Cardiac muscle cell (in vitro differentiated cells and primary cell): ENCODE measurements at regions not wholly inside any gene's neighbourhood (a gene's known extent, or its start where the extent isn't known, plus 50 kb on each side); places are given as distances from the start of the nearest gene placed in this dataset.

ENCODE experiments used
- DNase-seq, 2 donors: peaks; one replicate each; pipeline versions ENCODE4 v3.0.0 to v3.0.0-alpha.2; 2010 to 2017; ENCODE audit warnings: low read depth in 1 of 2, low spot score in 1 of 2
- H3K27ac ChIP-seq: fragments of 200-600 bp; sonication (generic); 2 replicates; pipeline ENCODE4 v1.5.1; 2016
- H3K27me3 ChIP-seq: fragments of 200-600 bp; sonication (generic); 2 replicates; pipeline ENCODE4 v1.6.0; 2016; ENCODE audit warnings: control low read depth
- H3K36me3 ChIP-seq: fragments of 200-600 bp; sonication (generic); 2 replicates; pipeline ENCODE4 v1.5.1; 2016; ENCODE audit warnings: control low read depth
- H3K4me1 ChIP-seq: fragments of 200-600 bp; sonication (generic); 2 replicates; pipeline ENCODE4 v1.8.1; 2017; ENCODE audit warnings: low read depth, mild to moderate bottlenecking, mixed run types
- H3K4me3 ChIP-seq: fragments of 200-600 bp; sonication (generic); 2 replicates; pipeline ENCODE4 v1.5.1; 2016; ENCODE audit warnings: mild to moderate bottlenecking
- H3K9me3 ChIP-seq: fragments of 200-600 bp; sonication (generic); 2 replicates; pipeline ENCODE4 v1.5.1; 2017; ENCODE audit warnings: low read depth, mild to moderate bottlenecking, control low read depth
- TF ChIP-seq, protein P1 (sequence below): IDR thresholded peaks from 2 replicates; pipeline ENCODE4 v1.5.1; 2012; ENCODE audit warnings: low read depth, mild to moderate bottlenecking, low read length

- Histone ChIP-seq H3K4me3 (no peak overlapping the region), H3K36me3 (no peaks in the 10 kb centered on the region), H3K9me3 (no peaks in the 10 kb centered on the region), H3K4me1 (no peaks in the 10 kb centered on the region), H3K27ac (no peak overlapping the region), H3K27me3 (no peaks in the 10 kb centered on the region)
- TF ChIP-seq, protein P1, sequence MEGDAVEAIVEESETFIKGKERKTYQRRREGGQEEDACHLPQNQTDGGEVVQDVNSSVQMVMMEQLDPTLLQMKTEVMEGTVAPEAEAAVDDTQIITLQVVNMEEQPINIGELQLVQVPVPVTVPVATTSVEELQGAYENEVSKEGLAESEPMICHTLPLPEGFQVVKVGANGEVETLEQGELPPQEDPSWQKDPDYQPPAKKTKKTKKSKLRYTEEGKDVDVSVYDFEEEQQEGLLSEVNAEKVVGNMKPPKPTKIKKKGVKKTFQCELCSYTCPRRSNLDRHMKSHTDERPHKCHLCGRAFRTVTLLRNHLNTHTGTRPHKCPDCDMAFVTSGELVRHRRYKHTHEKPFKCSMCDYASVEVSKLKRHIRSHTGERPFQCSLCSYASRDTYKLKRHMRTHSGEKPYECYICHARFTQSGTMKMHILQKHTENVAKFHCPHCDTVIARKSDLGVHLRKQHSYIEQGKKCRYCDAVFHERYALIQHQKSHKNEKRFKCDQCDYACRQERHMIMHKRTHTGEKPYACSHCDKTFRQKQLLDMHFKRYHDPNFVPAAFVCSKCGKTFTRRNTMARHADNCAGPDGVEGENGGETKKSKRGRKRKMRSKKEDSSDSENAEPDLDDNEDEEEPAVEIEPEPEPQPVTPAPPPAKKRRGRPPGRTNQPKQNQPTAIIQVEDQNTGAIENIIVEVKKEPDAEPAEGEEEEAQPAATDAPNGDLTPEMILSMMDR: no peak
- no peak for DNase-seq
Observed at GRCh38 chr13:34038541-34039068, 220.7 kb downstream of the RFC3 start.

- Histone ChIP-seq H3K36me3 (no peaks in the 10 kb centered on the region), H3K27ac (no peak overlapping the region), H3K27me3 (no peaks in the 10 kb centered on the region), H3K9me3 (no peaks in the 10 kb centered on the region), H3K4me3 (no peak overlapping the region), H3K4me1 (no peaks in the 10 kb centered on the region)
- TF ChIP-seq, protein P1: no peak
- DNase-seq: no peak
Observed at GRCh38 chr13:34039678-34040077, 221.7 kb downstream of the RFC3 start.

- Histone ChIP-seq H3K36me3 (no peaks in the 10 kb centered on the region), H3K9me3 (no peaks in the 10 kb centered on the region), H3K27ac (no peak overlapping the region), H3K4me1 (no peaks in the 10 kb centered on the region), H3K27me3 (no peaks in the 10 kb centered on the region), H3K4me3 (no peak overlapping the region)
- TF ChIP-seq, protein P1: no peak
- no peak for DNase-seq
Observed at GRCh38 chr13:34040863-34041262, 222.9 kb downstream of the RFC3 start.

DNA sequence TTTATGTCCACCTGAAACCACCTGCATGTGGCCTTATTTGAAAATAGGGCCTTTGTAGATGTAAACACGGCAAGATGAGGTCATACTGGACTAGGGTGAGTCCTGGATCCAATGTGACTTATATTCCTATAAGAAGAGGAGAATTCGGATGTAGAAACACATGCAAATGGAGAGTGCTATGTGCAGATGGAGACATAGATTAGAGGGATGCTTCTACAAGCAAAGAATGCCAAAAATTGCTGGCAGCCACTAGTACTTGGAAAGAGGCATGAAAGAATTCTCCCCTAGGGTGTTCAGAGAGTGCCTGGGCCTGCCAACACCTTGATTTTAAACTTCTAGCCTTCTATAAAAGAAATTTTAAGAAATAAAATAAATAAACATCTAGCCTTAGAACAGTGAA, 226.1 kb downstream of the RFC3 start:
- H3K9me3 ChIP-seq: no peaks in the 10 kb centered on the region
- no peaks in the 10 kb centered on the region for H3K27me3 ChIP-seq
- DNase-seq: peak in 1 of 2 donors; percentile 41
- H3K27ac ChIP-seq: no peak overlapping the region
- H3K4me1 ChIP-seq: no peaks in the 10 kb centered on the region
- H3K36me3 ChIP-seq: no peaks in the 10 kb centered on the region
- TF ChIP-seq, protein P1: no peak
- no peak overlapping the region for H3K4me3 ChIP-seq

GRCh38 chr13:34044660-34045080, 226.7 kb downstream of the RFC3 start:
- TF ChIP-seq, protein P1: no peak
- no peaks in the 10 kb centered on the region for H3K4me1 ChIP-seq

DNA sequence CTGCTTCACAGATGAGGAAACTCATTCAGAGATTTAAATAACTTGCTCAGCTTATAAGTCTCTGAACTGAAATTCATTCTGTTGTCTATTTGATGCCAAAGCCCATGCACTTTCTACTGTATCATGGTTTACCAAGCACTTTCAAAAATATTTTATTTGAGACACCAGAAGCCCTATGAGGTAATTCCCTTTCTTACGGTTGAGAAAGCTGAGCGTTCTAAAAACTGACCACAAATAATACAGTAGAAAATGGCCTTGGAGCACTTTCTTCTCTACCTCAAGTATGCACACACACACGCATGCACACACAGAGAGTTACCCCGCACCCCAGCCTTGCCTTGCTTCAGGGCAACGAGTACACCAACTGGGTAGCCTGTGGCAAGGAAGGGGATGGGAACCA, 228.5 kb downstream of the RFC3 start:
- DNase-seq: no peak
- TF ChIP-seq, protein P1: no peak
- Histone ChIP-seq H3K4me1 (no peaks in the 10 kb centered on the region), H3K36me3 (no peaks in the 10 kb centered on the region), H3K9me3 (no peaks in the 10 kb centered on the region), H3K4me3 (no peak overlapping the region), H3K27ac (no peak overlapping the region), H3K27me3 (no peaks in the 10 kb centered on the region)

More at GRCh38 chr13:34044660-34045080, 226.7 kb downstream of the RFC3 start:
- peak in 1 of 2 donors; percentile 63 for DNase-seq
- Histone ChIP-seq H3K27ac (no peak overlapping the region), H3K36me3 (no peaks in the 10 kb centered on the region), H3K27me3 (no peaks in the 10 kb centered on the region), H3K4me3 (no peak overlapping the region), H3K9me3 (no peaks in the 10 kb centered on the region)
